CD4-positive, alpha-beta T cell treated with Interleukin-10 for 1 hour (primary cell): ENCODE measurements at regions not wholly inside any gene's neighbourhood (a gene's known extent, or its start where the extent isn't known, plus 50 kb on each side); places are given as distances from the start of the nearest gene placed in this dataset.

Experiments
- DNase-seq: peaks from one replicate; pipeline ENCODE4 v3.0.0-alpha.2; 2020

DNA sequence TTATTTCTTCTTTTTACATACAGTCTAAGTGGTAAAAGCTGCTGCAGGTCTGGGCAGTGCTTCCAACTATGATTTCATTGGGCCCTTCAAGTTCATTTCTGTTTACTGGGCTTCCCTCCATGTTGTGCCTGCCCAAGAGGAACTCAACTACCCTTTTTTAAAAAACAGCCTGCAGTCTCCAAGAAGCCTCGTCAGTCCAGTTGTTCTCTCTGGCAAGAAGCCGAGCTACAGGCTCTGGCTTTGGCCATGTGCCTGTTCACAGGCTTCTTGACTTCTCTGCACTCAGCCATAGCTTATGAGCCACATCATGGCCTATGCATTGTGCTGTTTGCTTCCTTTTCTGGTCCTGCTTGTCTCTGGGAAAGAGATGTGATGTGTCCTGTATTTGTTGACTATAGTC, 119.7 kb upstream of the PJA2 start:
- no peak for DNase-seq

DNA sequence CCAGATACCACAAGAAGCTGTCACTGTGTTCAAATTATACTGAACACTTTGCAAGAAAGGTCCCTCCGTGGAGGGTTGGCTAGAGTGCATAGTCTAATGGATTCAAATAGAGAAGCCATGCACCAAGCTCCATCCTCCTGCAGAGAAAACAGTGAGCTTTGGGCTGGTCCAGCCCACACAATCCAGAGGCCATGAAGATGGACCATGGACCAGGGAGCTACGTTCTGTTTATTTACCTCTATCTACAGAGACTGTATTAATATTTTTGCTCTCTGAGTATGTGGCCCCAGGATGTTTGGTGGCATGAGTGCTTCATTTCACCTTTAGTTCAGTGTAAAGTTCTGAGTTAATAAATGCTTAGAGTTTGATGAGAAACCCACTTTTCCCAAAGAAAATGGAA, 114.8 kb upstream of the PJA2 start:
- no peak for DNase-seq

DNA sequence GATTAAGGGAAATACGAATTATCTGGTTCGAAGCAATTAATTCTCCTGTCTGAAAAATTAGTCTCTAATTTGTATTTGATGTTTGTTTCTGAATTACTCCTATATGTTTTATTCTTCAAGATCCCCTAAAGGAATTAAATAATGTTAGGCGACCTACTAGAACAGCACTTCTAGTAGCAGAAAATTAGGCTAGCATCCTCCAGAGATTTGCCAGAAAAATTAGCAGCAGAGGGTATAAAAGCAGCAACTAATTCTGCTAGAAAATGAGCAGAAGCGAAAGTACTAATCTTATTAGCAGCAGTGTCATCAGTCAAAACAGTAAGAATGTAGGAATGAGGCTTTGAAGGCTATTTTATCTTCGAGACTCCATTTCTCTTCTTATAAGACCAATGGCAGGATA, 114.3 kb upstream of the PJA2 start:
- DNase-seq = no peak

DNA sequence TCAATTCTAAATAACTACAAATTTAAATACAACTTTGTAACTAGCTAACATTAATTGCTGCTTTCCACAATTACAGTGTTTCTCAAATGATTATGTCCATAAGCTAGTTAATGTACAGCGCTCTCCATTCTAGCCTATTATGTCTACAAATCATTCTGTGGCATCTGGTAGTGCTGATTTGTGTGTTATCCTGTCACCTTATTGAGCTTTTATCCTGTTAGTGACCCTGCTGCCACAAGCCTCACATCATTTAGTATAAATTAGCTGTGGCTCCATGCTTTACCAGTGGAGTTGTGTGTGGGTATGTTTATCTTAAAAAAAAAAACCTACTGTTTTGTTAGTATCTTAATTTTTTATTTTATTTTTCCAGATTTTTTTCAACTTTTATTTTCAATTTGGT, 112.6 kb upstream of the PJA2 start:
- no peak for DNase-seq

DNA sequence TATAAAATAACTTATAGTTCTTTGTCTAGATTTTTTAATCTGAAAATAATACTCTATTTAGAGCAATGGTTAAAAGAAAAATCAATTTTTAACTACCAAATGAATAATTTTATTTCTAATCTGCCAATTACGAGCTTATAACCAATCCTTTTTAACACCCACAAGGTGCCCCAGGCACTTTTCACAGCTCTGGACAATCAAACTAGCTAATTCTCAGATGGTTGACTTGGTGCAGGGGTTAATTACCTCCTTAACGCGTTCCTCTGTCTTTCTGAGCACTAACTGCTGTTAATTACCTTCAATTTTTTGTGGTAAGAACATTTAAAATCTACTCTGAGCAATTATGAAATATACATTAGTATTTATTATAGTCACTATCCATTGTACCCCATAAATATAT, 109.6 kb upstream of the PJA2 start:
- no peak for DNase-seq

DNA sequence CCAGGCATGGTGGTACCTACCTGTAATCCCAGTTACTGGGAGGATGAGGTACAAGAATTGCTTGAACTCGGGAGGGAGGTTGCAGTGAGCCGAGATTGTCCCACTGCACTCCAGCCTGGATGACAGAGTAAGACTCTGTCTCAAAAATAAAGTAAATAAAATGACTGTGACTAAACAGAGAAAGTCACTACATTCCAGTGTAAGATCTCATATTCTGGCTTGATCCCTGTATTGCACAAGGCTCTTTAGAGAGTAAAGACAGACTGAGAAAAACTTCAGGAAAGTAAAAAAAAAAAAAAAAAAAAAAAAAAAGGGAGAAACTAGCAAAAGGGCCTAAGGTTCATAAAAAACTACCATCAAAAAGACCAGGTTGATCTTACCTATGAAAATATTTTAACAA, 106.6 kb upstream of the PJA2 start:
- DNase-seq = no peak

DNA sequence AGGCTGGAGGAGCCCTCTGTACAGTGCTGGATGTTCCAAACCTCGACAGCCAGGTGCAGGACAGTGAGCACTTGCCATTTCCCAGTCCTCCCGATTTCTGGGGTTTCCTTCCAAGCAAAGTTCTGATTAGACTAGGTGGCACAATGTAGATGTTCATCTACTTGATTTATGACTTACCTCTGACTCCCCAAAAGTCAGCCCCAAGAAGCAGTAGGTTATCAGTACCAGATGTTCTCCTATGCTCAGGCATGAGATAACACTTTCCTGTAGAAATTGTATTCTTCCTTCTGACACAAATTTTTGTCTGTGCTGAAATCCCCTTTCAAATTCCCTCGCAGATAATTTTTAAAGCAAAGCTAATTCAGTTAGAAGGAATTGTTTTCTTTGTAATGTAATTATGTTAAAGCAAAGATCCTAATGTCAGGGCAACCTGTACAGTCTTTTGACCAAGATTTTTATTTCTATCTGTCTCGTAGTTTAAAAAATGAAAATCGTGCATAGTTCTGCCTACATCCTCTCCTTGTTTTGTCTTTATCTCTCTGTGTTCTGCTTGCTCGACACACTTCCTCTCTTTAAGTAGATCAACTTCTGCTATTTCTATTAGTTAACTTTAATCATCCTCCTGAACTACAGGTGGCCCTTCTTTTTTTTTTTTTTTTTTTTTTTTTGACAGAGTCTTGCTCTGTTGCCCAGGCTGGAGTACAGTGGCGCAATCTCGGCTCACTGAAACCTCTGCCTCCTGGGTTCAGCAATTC, 102.4 kb upstream of the PJA2 start:
- no peak for DNase-seq

DNA sequence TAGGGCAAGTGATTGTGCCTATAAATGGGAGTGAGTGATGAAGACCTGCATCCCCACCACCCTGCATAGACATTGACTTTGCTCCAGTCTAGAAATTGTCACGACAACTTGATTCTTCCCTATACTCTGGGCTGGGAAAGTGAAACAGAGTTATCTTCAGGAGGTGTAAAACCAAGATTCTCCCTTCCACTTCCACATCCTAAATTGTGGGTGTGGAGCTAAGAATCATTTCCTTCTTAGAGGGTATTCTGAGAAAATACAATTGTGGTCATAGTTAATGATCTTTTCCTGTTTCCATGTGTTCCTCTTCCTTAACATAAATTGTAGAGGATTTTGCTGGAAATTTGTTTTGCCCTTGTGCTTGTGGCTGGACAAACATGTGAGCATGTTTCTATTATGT, 96.8 kb upstream of the PJA2 start:
- DNase-seq = no peak

DNA sequence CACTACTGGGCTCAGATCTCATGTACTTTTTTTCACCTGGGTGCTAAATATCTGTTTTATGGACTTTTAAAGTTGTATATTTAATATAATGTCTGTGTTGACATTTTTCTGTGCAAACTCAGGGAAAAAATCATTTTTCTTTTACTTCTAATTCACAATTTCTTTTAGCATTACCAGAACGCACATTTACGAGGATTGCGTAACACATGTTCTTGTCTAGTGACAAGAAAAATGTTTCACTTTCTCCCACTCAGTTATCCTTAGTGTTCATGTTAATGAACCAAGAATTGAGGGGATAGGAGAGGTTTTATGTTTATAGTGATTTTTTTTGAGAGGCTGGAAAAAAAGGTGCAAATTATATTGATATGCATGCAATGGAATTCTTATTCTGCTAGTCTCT, 86.3 kb upstream of the PJA2 start:
- no peak for DNase-seq

DNA sequence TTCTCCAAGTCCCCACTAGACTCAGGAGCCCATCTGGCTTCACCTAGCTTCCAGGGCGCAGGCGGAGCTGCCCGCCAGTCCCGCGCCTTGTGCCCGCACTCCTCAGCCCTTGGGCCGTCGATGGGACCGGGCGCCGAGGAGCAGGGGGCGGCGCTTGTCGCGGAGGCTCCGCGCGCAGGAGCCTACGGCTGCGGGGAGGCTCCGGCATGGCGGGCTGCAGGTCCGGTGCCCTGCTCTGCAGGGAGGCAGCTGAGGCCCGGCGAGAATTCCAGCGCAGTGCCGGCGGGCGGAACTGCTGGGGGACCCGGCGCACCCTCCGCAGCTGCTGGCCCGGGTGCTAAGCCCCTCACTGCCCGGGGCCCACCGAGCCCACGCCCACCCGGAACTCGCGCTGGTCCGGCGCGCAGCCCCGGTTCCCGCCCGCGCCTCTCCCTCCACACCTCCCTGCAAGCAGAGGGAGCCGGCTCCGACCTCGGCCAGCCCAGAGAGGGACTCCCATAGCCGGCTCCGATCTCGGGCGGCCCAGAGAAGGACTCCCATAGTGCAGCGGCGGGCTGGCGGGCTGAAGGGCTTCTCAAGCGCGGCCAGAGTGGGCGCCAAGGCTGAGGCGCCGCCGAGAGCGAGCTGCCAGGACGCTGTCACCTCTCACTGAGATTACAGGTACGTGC, 78.1 kb upstream of the PJA2 start:
- no peak for DNase-seq

DNA sequence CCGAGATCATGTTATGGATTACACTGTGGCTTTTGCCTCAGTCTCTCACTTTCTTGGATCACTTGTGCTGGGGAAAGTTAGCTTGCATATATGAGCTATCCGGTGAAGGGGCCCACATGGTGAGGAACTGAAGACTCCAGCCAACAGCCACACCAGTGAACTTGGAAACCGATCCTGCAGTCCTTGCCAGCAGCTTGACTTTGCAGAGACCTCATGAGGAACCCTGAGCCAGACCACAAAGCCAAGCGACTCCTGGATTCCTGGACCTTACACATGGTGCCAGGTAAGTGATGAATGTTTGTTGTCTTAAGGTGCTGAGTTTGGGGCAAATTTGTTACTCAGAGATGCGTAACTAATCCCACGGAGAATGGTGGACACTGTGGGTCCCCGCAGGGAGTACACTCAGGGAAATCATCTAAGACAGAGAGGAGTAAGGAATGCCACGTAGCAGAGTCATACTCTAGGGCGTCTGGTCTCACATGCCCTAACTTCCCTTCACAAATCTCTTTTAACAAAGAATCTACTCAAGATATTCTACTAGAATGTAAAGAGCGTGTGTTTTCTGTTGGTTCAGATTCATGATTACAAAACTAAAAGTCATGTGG, 76.5 kb upstream of the PJA2 start:
- no peak for DNase-seq

DNA sequence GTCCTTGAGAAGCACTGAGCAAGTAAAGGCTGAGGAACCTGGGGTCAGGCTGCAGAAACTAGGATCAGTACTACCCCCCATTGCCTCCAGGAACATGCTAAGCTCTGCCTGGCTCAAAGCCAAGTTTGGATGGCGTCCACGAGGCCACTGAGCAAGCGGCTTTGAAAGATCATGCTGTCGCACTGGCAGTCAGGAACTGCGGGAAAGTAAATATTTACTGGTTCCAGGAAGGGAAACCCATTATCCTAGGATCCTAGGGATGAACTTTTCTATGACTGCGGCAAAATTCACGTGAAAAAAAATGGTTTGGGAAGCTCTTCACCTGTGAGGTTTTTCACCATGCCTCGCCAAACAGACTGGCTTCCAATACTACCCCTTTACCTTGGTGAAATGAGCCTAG, 75.3 kb upstream of the PJA2 start:
- DNase-seq = no peak

DNA sequence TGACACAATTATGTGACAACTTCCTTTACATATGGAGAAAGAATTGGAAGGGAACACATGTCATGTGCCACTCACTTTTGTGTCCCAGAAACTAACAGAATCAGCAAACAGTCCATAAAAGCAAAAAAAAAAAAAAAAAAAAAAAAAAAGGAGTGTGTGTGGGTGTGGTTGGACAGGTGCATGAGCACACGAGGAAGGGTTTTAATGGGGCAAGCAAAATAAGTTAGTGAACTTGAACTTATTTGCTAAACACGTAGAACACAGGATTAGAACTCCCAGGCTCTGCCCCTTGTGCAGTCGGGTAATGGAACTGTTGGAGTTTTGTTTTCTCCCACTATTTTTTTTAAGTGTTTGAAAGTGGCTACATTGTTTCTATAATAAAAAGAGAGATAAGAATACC, 74.8 kb upstream of the PJA2 start:
- DNase-seq = no peak

DNA sequence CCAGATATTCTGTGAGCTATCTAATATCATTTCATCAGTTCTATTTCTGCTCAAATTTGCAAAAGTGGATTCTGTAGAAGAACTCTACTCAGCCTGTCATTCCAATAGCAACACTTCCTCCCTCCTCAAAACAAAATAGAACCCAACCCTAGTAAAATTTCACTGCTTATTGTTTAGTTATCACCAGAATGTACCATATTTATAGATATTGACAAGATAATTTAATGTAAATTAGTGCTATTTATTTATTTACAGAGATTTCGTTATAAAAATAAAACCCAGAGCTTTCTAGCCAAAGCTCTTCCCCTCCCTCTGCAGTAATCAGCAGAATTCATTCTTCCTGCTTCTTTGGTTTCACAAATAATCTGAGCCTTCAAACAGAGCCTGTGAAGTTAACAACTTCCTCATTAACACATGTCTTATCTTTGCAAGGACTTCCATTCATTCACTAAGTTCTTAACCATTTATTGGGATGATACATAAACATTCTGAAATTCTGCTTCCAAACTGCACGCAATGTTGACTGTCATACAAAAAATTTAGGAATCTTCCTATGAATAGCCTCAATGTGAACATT, 73.7 kb upstream of the PJA2 start:
- no peak for DNase-seq

DNA sequence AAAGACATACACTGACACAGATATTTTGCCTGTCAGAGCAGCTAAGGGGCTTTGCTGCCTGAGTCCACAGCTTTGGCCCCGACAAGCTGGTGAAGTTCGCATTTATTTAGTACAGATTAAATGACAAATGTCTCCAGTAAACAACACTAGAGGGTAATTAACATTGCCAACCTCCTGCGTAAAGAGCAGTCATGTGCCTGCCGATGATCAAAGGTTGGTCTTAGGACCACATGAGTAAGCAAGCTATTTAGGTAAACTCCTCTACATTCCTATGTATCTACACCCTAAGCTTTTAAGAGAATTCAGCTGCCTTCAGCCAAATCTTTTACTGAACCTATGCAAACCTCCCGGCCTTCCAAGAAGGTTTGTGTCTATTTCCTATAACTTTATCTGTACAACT, 73.0 kb upstream of the PJA2 start:
- no peak for DNase-seq

DNA sequence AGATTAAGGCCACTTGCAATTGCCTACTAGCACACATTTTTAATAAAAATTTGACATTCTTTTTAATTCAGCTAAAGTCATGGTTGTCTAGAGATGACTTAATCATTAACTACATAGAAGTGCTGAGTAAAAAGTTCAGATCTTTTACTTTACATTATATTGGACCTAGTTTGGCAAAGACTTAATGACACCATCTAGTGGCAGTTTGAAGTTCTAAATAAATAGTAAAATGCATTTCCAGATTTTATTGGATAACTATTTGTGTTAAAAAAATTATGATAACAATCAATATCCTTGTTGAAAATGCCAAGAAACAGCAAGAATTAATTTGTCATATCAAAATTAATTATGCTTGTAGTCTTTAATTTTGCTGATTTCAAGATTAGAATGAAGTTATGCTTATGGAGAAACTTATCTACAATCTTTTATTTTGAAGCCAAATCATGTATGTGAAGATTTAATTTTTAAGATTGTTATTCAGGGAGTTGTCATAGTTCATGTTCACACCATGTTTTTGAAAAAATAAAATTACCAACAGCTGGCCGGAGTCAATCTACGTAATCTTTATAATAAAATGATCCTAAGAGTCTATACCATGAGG, 69.6 kb upstream of the PJA2 start:
- DNase-seq = peak; percentile 9

DNA sequence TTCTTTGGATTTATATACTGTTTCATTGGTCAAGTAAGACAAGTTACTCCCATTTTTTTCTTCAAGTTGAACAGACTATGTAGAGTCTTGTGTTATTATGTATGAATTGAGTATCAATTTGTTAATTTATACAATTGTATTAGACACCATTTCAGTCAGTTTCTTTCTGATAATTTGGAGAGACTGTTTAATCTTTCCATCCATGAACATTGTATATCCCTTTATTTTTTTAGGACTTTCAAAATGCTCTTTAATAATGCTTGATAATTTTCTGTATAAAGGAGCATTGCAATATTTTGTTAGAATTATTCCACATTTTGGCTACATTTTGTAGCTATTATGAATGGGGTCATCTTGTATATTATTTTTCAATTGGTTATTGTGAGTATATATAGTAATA, 69.1 kb upstream of the PJA2 start:
- DNase-seq = no peak

DNA sequence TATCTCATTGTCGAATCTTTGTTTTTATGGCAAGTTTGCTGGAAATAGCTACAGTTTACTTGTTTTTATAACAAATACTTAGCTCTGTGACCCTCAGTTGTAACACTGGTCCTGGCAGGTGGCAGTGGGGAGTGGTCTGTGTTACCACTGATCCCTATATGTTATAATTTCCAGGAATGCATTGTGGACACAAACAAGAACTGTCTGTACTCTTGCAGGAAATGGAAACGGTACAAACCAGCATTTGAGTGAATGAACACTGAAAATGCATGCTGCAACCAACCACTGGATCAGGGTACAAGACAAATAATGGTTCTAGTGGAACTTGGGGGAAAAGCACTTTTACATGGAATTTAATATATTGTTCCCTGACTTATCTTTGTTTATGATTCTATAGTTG, 66.5 kb upstream of the PJA2 start:
- DNase-seq = no peak

DNA sequence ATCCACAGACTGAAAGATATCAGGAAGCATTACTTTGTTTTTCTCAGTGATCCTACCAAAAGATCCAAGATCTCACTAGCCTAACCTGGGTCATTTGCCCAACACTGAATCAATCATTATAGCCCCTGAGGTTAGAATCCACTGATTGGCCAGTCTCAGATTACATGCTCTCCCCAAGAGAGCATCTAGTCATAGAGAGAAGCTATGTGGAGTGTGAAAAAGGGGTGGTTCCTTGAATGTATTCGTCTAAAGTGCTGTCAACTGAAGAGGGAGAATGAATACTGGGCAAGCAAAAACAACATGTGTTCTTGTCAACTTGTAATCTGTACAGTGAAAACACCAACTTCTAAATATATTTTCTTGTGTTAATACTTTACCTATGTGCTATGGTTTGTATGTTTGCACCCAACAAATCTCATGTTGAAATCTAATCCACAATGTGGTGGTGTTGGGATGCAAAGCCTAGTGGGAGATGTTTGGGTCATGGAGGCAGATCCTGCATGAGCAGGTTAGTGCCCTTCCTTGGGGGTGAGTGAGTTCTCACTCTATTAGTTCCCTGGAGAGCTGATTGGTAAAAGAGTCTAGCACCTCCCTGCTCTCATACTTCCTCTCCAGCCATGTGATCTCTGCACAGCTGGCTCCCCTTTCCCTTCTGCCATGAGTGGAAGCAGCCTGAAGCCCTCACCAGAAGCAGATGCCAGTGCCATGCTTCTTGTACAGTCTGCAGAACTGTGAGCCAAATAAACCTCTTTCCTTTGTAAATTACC, 60.3 kb upstream of the PJA2 start:
- DNase-seq = no peak

DNA sequence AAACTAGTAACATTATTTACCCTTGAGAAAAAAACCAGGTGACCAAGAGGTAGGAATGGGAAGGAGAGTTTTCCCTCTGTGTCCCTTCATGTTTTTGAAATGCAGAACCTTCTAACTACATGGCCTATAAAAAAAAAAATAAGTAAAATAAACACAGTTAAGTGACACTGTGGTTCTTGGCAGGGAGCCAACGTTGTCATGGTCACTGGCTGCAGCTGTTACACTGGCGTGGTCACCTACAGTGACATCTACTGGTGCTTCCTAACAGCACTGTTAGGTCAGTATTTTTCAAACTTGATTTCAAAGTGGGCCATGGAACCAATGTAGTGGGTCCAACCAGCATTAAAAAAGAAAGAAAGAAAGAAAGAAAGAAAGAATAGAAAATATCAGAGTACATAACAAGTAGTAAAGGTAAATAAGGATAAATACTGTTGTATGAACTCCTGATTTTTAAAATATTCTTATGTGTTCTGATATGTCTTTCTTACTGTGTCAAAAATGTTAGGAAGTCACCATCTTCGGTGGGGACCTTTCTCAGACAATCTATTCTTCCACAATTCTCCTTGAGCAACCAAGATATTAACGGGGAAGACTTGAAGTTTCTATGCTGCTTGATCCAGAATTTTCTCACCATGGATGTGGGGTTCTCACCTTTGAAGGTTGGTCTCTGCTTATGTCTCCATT, 59.1 kb upstream of the PJA2 start:
- DNase-seq = peak; percentile 79

DNA sequence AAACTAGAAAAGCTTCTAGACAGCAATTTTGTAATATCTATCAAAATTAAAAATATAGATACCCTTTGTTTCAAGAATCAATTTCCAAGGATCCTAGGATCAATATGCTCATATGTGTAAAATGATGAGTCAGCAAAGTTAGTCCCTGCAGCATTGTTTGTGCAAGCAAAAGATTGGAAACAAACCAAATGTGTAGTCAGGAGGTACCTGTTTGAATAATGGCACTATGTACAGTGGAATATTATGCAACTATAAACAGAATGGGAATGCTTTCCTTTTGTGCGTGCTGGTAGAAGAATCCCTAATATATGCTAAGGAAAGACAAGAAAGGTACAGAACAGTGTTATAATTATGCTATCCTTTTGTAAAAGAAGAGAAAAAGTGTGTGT, 58.5 kb upstream of the PJA2 start:
- DNase-seq = no peak

DNA sequence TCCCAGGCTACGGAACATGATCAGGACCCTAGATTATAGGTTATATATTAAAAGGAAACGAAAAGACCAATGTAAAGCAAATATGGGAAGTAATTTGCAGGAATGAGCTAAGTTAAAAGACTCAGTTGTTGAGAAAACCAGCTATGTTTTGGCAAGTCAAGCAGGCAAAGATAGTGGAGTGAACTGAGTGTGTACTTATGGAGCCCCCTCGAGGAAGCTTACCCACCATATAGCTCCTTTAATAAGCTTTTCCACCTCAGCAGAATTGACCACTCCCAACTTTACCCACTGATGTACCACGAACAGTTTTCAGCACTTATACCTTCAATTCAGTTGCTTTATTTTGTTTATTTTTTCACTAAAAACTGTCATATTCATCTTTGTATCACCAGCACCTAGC, 57.3 kb upstream of the PJA2 start:
- DNase-seq = no peak
